Right cardiac atrium (tissue), 5 donors: ENCODE measurements at regions not wholly inside any gene's neighbourhood (a gene's known extent, or its start where the extent isn't known, plus 50 kb on each side); places are given as distances from the start of the nearest gene placed in this dataset.
"Not testable (repeated sequence)": the region's sequence is repeated elsewhere in the genome, so short reads cannot be mapped to it uniquely, and the experiment has no call there.

ENCODE experiments used
- ATAC-seq, 2 donors: fragments of 200-7000 bp; cut with Tn5 transposase; one replicate each; pipeline versions ENCODE4 v1.8.0 to v1.9.1; 2020; ENCODE audit warnings: moderate library complexity in 2 of 2, mild to moderate bottlenecking in 1 of 2
- DNase-seq, 3 donors: peaks; one replicate each; pipeline ENCODE4 v3.0.0-alpha.2; 2020
- H3K27ac ChIP-seq: one replicate; pipeline ENCODE4 v1.5.1; 2013; ENCODE audit warnings: mild to moderate bottlenecking, low read length, control low read depth, moderate library complexity
- H3K27me3 ChIP-seq: one replicate; pipeline ENCODE4 v1.6.1; 2013; ENCODE audit not compliant: control insufficient read depth, insufficient read depth
- H3K4me1 ChIP-seq: one replicate; pipeline ENCODE4 v1.6.1; 2013; ENCODE audit warnings: low read length; ENCODE audit not compliant: control insufficient read depth, insufficient read depth
- H3K4me3 ChIP-seq: one replicate; pipeline ENCODE4 v1.5.1; 2013; ENCODE audit warnings: low read length, control low read depth
- H3K9me3 ChIP-seq: one replicate; pipeline ENCODE4 v1.6.1; 2013; ENCODE audit warnings: low read length; ENCODE audit not compliant: control insufficient read depth
- WGBS: extraction: QIAGEN DNeasy Blood & Tissue Kit; methylation state at CpG from one replicate; pipeline ENCODE4 v1.1.7; 2013; 5-methylcytosine and 5-hydroxymethylcytosine counted together
- intact Hi-C, 4 donors: fragments of 100-400 bp; cut with DNase I; formaldehyde crosslinking; loops; one replicate each; pipeline versions ENCODE4 v1.11.0 to v1.14.0; 2022 to 2023
- donor health status: healthy with polysubstance abuse.
- donor health status: DM: no; HTN: yes; CAD: no.
- donor health status: DM: no; HTN: no; CAD: no.
- donor health status: DM: no; HTN: yes; CAD: no; lungs with severe emphysema.
- donor health status: DM: yes; HTN: yes; CAD: no.

- DNase-seq (no peak), ATAC-seq (no peak)
- WGBS = 66% methylated on average over 4 of the region's 4 CpGs
- Histone ChIP-seq H3K4me1 (no peaks in the 10 kb centered on the region), H3K27me3 (no peaks in the 10 kb centered on the region), H3K4me3 (no peak overlapping the region), H3K9me3 (no peaks in the 10 kb centered on the region), H3K27ac (no peak overlapping the region)
- intact Hi-C loops = no loop called here
Observed at GRCh38 chr3:197420566-197420965, 122.2 kb upstream of the DLG1 start.

- Histone ChIP-seq H3K4me1 (no peaks in the 10 kb centered on the region), H3K27me3 (no peaks in the 10 kb centered on the region), H3K4me3 (no peak overlapping the region), H3K27ac (no peak overlapping the region), H3K9me3 (no peaks in the 10 kb centered on the region)
- DNase-seq (no peak), ATAC-seq (peak; percentile 56 to 75)
- 59% methylated on average over 2 of the region's 2 CpGs for WGBS
- intact Hi-C loops = no loop called here
Observed at GRCh38 chr3:197420115-197420514, 121.7 kb upstream of the DLG1 start.

GRCh38 chr3:197419696-197420095 is 121.3 kb upstream of the DLG1 start:
- H3K4me3 ChIP-seq = no peak overlapping the region
- no peaks in the 10 kb centered on the region for H3K27me3 ChIP-seq
- 75% methylated on average over 2 of the region's 2 CpGs for WGBS
- H3K27ac ChIP-seq = no peak overlapping the region
- intact Hi-C loops = no loop called here
- ATAC-seq (no peak), DNase-seq (no peak)
- H3K4me1 ChIP-seq = no peaks in the 10 kb centered on the region
- no peaks in the 10 kb centered on the region for H3K9me3 ChIP-seq

GRCh38 chr3:197417911-197418618 is 119.7 kb upstream of the DLG1 start:
- H3K9me3 ChIP-seq = no peaks in the 10 kb centered on the region
- H3K4me3 ChIP-seq = no peak overlapping the region
- H3K27me3 ChIP-seq = no peaks in the 10 kb centered on the region
- no peak for DNase-seq
- 64% methylated on average over 11 of the region's 11 CpGs for WGBS
- H3K27ac ChIP-seq = no peak overlapping the region
- intact Hi-C loops = no loop called here
- no peaks in the 10 kb centered on the region for H3K4me1 ChIP-seq
- no peak for ATAC-seq

- WGBS = 45% methylated on average over 6 of the region's 6 CpGs
Observed at GRCh38 chr3:197417441-197417840, 119.0 kb upstream of the DLG1 start.

GRCh38 chr3:197411899-197412298 is 113.5 kb upstream of the DLG1 start:
- H3K27ac ChIP-seq, H3K9me3 ChIP-seq, H3K27me3 ChIP-seq, H3K4me3 ChIP-seq, DNase-seq, H3K4me1 ChIP-seq, ATAC-seq, intact Hi-C loops: not testable (repeated sequence)
- 82% methylated on average over 2 of the region's 2 CpGs for WGBS

More at GRCh38 chr3:197417441-197417840, 119.0 kb upstream of the DLG1 start:
- ATAC-seq (peak in 1 of 2 donors; percentile 70), DNase-seq (no peak)
- H3K27ac ChIP-seq = no peak overlapping the region
- intact Hi-C loops = no loop called here
- no peak overlapping the region for H3K4me3 ChIP-seq
- no peaks in the 10 kb centered on the region for H3K27me3 ChIP-seq
- no peaks in the 10 kb centered on the region for H3K4me1 ChIP-seq
- no peaks in the 10 kb centered on the region for H3K9me3 ChIP-seq

GRCh38 chr3:197410170-197410569 is 111.8 kb upstream of the DLG1 start:
- ATAC-seq, intact Hi-C loops, H3K27me3 ChIP-seq, H3K4me1 ChIP-seq, H3K4me3 ChIP-seq, H3K27ac ChIP-seq, DNase-seq, H3K9me3 ChIP-seq: not testable (repeated sequence)
- WGBS = 93% methylated on average over 11 of the region's 11 CpGs

GRCh38 chr3:197408177-197408957 is 110.0 kb upstream of the DLG1 start:
- no peaks in the 10 kb centered on the region for H3K9me3 ChIP-seq
- no peaks in the 10 kb centered on the region for H3K27me3 ChIP-seq
- DNase-seq (no peak), ATAC-seq (peak; percentile 44 to 55)
- H3K27ac ChIP-seq = no peak overlapping the region
- H3K4me1 ChIP-seq = no peaks in the 10 kb centered on the region
- intact Hi-C loops = no loop called here
- no peak overlapping the region for H3K4me3 ChIP-seq
- WGBS = 72% methylated on average over 9 of the region's 9 CpGs

GRCh38 chr3:197407526-197407925 is 109.1 kb upstream of the DLG1 start:
- Histone ChIP-seq H3K4me1 (no peaks in the 10 kb centered on the region), H3K9me3 (no peaks in the 10 kb centered on the region), H3K27ac (no peak overlapping the region), H3K4me3 (no peak overlapping the region), H3K27me3 (no peaks in the 10 kb centered on the region)
- no peak for ATAC-seq
- intact Hi-C loops = no loop called here
- WGBS = 90% methylated on average over 3 of the region's 3 CpGs
- no peak for DNase-seq

GRCh38 chr3:197407053-197407452 is 108.6 kb upstream of the DLG1 start:
- Histone ChIP-seq H3K4me3 (no peak overlapping the region), H3K27me3 (no peaks in the 10 kb centered on the region), H3K9me3 (no peaks in the 10 kb centered on the region), H3K4me1 (no peaks in the 10 kb centered on the region), H3K27ac (no peak overlapping the region)
- DNase-seq (no peak), ATAC-seq (no peak)
- WGBS = 93% methylated on average over 15 of the region's 15 CpGs
- intact Hi-C loops = no loop called here

GRCh38 chr3:197406266-197406665 is 107.9 kb upstream of the DLG1 start:
- no peaks in the 10 kb centered on the region for H3K27me3 ChIP-seq
- peak; percentile 80 to 84 for ATAC-seq
- H3K4me3 ChIP-seq = no peak overlapping the region
- DNase-seq = peak; percentile 63 to 84 (median 77)
- H3K27ac ChIP-seq = no peak overlapping the region
- 15% methylated on average over 7 of the region's 7 CpGs for WGBS
- no peaks in the 10 kb centered on the region for H3K4me1 ChIP-seq
- intact Hi-C loops = no loop called here
- no peaks in the 10 kb centered on the region for H3K9me3 ChIP-seq
